NT2/D1 (cell line): ENCODE measurements at regions not wholly inside any gene's neighbourhood (a gene's known extent, or its start where the extent isn't known, plus 50 kb on each side); places are given as distances from the start of the nearest gene placed in this dataset.
"Not testable (repeated sequence)": the region's sequence is repeated elsewhere in the genome, so short reads cannot be mapped to it uniquely, and the experiment has no call there.

Experiments used
- DNase-seq: peaks from one replicate; pipeline ENCODE4 v3.0.0-alpha.2; 2011; ENCODE audit warnings: low read depth, low spot score
- H3K27me3 ChIP-seq: 2 replicates; pipeline ENCODE4 v1.6.0; 2011; ENCODE audit warnings: mild to moderate bottlenecking; ENCODE audit not compliant: insufficient read length, insufficient read depth
- H3K36me3 ChIP-seq: 2 replicates; pipeline ENCODE4 v1.6.1; 2011; ENCODE audit warnings: mild to moderate bottlenecking, low read length, mixed read lengths; ENCODE audit not compliant: insufficient read depth, insufficient read length
- H3K4me1 ChIP-seq: 2 replicates; pipeline ENCODE4 v1.5.1; 2011; ENCODE audit not compliant: insufficient read depth, insufficient read length
- H3K4me3 ChIP-seq: 2 replicates; pipeline ENCODE4 v1.5.1; 2011; ENCODE audit warnings: low read depth; ENCODE audit not compliant: insufficient read length
- H3K9ac ChIP-seq: 2 replicates; pipeline ENCODE4 v1.6.0; 2011; ENCODE audit warnings: low read depth; ENCODE audit not compliant: insufficient read length
- H3K9me3 ChIP-seq: 2 replicates; pipeline ENCODE4 v1.5.1; 2011; ENCODE audit warnings: mild to moderate bottlenecking, low read length; ENCODE audit not compliant: insufficient read depth
- SUZ12 ChIP-seq: IDR thresholded peaks from 2 replicates; pipeline ENCODE4 v1.6.1; 2011; ENCODE audit not compliant: insufficient read length, insufficient read depth; ENCODE audit errors: extremely low read depth
- YY1 ChIP-seq: IDR thresholded peaks from 2 replicates; pipeline ENCODE4 v1.6.1; 2011; ENCODE audit not compliant: insufficient read length, insufficient read depth
- ZNF274 ChIP-seq: IDR thresholded peaks from 2 replicates; pipeline ENCODE4 v1.6.1; 2011; ENCODE audit warnings: mild to moderate bottlenecking, low read depth, low read length

DNA sequence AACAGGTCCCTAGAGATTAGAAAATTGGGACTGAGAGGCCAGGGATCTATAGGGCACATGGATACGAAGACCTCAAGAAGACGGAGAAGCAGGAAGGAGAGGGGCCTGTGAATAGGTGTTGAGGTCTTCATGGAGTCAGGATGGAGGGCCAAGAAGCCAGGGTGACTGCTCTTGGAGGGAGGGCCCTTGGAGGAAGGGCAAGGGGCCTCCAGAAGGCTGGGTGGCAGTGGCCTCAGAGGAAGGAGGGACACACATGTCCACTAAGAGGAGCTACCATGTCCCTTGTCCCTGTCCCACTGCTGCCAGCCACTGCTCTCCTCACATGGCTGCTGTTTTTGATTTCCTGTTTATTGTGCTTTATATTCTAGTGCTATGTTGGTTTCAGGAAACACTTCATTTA, 589.5 kb upstream of the B3GAT1 start:
- DNase-seq = no peak

DNA sequence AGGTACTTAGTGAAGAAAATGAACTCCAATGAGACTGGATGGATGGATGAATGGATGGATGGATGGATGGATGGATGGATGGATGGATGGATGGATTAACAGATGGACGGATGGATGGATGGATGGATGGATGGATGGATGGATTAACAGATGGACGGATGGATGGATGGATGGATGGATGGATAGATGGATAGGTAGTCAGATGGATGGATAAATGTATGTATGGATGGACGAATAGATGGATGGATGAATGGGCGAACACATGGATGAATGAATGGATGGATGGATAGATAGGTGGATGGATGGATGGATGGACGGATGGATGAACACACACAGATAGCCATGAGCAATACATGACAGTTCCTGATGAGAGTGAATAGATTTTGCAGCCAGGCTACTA, 589.0 kb upstream of the B3GAT1 start:
- H3K4me1 ChIP-seq = not testable (repeated sequence)

More for the DNA sequence above, 589.5 kb upstream of the B3GAT1 start:
- no peak overlapping the region for H3K9ac ChIP-seq
- H3K27me3 ChIP-seq = no peaks in the 10 kb centered on the region
- H3K9me3 ChIP-seq = no peaks in the 10 kb centered on the region
- TF ChIP-seq ZNF274 (no peak), YY1 (no peak), SUZ12 (no peak)
- H3K4me1 ChIP-seq = peaks cover 2% of the 10 kb centered on the region
- no peaks in the 10 kb centered on the region for H3K36me3 ChIP-seq
- H3K4me3 ChIP-seq = no peak overlapping the region

DNA sequence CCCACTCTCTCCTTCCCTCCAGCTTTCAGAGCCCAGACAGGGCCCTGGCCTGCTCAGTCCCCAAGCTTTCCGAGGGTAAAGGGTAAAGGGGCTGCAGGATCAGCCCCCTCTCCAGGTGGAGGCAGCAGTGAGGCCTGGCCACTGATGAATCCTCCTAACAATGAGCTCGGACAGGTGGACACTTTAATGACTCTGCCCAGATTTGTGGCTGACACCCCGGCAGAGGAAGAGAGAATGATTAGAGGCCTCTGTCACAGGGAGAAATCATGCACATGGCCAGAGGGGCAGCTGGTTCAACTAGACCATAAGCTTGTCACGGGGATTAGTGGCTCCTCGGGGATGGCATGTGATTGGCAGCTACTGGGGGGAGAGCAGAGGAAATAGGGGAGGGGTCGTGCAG, 587.5 kb upstream of the B3GAT1 start:
- Histone ChIP-seq H3K9ac (no peak overlapping the region), H3K4me3 (no peak overlapping the region), H3K4me1 (peaks cover 2% of the 10 kb centered on the region), H3K36me3 (no peaks in the 10 kb centered on the region), H3K27me3 (no peaks in the 10 kb centered on the region), H3K9me3 (no peaks in the 10 kb centered on the region)
- DNase-seq = no peak
- TF ChIP-seq SUZ12 (no peak), ZNF274 (no peak), YY1 (no peak)

More for the DNA sequence above, 589.0 kb upstream of the B3GAT1 start:
- H3K9me3 ChIP-seq, H3K36me3 ChIP-seq, DNase-seq, H3K4me3 ChIP-seq, H3K27me3 ChIP-seq, H3K9ac ChIP-seq: not testable (repeated sequence)

DNA sequence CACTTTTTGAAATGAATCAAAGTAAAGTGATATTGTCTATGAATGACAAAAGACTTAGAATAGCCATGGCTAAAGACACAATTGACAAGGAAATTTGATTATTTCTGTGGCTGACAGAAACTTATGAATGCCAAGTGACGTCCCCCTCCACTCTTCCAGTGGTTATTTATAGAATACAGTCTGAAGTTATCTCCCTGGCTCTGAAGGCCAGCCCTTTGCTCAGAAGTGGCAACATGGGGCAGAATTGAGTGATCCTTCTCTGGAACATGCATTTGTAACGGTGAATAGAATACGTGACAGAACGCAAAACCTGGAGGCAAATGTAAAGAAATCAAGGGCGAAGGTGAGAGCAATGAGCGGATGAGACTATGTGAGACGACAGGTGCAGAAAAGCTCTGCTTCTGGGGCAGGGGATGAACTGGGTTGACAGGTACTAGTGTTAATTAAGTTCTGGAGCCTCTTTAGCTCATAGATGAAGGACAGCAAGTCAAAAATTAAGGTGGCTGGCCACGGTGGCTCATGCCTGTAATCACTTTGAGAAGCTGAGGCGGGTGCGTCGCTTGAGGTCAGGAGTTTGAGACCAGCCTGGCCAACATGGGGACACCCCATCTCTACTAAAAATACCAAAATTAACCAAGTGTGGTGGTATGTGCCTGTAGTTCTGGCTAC, 585.7 kb upstream of the B3GAT1 start:
- H3K9me3 ChIP-seq = no peaks in the 10 kb centered on the region
- TF ChIP-seq SUZ12 = no peak
- no peak for TF ChIP-seq YY1
- no peak for TF ChIP-seq ZNF274
- no peaks in the 10 kb centered on the region for H3K27me3 ChIP-seq
- no peak overlapping the region for H3K4me3 ChIP-seq
- no peaks in the 10 kb centered on the region for H3K36me3 ChIP-seq
- no peak for DNase-seq
- peaks cover 8% of the 10 kb centered on the region for H3K4me1 ChIP-seq
- no peak overlapping the region for H3K9ac ChIP-seq

DNA sequence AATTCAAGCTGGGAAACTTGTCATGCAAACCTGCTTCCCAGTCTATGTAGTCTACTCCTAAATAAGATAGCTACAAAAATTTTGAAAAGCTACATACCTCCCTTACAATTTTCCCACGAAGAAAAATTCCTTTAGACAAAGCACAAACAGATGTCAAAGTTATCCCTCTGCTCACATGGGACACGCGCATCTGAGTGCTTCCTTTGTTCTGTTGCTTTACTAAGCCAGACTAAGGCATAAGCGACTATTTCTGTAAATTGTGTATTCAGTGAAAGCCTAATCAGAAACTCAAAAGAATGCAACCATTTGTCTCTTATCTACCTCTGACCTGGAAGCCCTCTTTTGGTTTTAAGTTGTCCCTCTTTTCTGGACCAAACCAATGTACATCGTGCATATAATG, 583.7 kb upstream of the B3GAT1 start:
- TF ChIP-seq ZNF274 (no peak), SUZ12 (no peak), YY1 (no peak)
- Histone ChIP-seq H3K4me3 (no peak overlapping the region), H3K9me3 (no peaks in the 10 kb centered on the region), H3K27me3 (no peaks in the 10 kb centered on the region), H3K4me1 (peaks cover 8% of the 10 kb centered on the region), H3K9ac (no peak overlapping the region), H3K36me3 (no peaks in the 10 kb centered on the region)
- no peak for DNase-seq

DNA sequence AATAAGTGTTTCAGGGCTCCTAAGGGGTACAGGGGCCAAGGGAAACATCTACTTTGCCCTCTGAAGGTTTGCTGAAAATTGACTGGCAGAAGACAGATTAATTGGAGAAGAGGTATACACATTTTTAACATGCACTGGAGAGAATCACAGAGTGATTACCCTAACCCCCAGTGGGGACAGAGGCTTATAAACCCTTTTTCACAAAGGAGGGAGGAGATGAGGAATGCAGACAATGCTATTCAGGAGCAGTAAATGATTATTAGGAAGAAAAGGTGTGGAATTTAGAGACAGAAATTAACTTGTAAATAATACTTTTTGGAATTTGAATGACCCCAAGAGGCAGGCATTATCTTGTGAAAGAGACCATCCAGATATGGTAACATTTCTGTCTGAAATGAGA, 582.4 kb upstream of the B3GAT1 start:
- no peak overlapping the region for H3K4me3 ChIP-seq
- DNase-seq = no peak
- peaks cover 7% of the 10 kb centered on the region for H3K4me1 ChIP-seq
- H3K9me3 ChIP-seq = no peaks in the 10 kb centered on the region
- TF ChIP-seq YY1 (no peak), ZNF274 (no peak), SUZ12 (no peak)
- no peak overlapping the region for H3K9ac ChIP-seq
- no peaks in the 10 kb centered on the region for H3K27me3 ChIP-seq
- no peaks in the 10 kb centered on the region for H3K36me3 ChIP-seq

DNA sequence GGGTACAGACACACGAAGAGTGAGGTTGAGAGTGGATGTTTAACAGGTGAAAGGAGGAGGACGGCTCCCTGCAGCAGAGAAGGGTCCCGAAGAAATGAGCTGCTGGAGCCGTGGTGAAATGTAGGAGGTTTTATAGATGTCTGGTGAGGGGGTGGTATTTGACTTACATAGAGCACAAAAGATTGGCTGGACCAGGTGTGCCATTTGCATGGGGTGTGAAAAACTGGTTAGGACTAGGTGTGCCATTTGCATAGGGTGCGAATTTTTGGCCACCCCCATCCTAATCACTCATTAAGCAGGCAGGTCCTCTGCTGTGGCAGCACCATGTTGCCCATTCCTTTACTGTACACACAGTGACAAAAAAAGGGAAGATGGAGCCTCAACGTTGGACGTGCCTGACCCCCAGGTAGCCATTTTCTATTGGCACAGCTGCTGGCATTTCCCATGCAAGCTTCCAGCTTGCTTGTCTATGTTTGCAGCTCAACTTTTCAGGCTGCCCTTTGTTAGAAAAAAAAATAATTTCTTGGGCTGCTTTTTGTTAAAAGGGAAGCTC, 581.7 kb upstream of the B3GAT1 start:
- H3K4me1 ChIP-seq = peaks cover 6% of the 10 kb centered on the region
- H3K27me3 ChIP-seq = no peaks in the 10 kb centered on the region
- TF ChIP-seq ZNF274 (no peak), SUZ12 (no peak), YY1 (no peak)
- H3K9ac ChIP-seq = no peak overlapping the region
- DNase-seq = no peak
- H3K4me3 ChIP-seq = no peak overlapping the region
- H3K9me3 ChIP-seq = no peaks in the 10 kb centered on the region
- H3K36me3 ChIP-seq = no peaks in the 10 kb centered on the region

DNA sequence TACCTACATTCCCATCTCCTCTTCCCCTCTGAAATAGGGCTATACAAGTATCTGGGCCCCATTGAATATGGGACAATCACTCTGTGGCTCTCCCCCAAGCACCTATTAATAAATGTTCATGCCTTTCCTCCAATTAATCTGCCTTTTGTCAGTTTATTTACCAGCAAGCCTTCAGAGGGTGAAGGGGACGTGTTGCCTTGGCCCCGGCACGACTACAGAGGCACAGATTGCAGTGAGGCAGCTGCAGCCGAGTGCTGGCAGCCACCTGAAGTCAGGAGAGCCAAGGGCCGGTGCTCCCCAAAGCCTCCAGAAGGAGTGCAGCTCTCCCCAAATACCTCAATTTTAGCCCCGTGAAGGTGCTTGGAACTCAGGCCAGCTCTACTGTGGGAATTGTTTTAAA, 580.9 kb upstream of the B3GAT1 start:
- no peaks in the 10 kb centered on the region for H3K36me3 ChIP-seq
- no peak for DNase-seq
- no peak for TF ChIP-seq ZNF274
- TF ChIP-seq SUZ12 = no peak
- TF ChIP-seq YY1 = no peak
- H3K27me3 ChIP-seq = no peaks in the 10 kb centered on the region
- no peak overlapping the region for H3K4me3 ChIP-seq
- H3K9ac ChIP-seq = no peak overlapping the region
- H3K9me3 ChIP-seq = no peaks in the 10 kb centered on the region
- peaks cover 6% of the 10 kb centered on the region for H3K4me1 ChIP-seq
